ENCODE measurements at regions not wholly inside any gene's neighbourhood (a gene's known extent, or its start where the extent isn't known, plus 50 kb on each side); places are given as distances from the start of the nearest gene placed in this dataset.

DNA sequence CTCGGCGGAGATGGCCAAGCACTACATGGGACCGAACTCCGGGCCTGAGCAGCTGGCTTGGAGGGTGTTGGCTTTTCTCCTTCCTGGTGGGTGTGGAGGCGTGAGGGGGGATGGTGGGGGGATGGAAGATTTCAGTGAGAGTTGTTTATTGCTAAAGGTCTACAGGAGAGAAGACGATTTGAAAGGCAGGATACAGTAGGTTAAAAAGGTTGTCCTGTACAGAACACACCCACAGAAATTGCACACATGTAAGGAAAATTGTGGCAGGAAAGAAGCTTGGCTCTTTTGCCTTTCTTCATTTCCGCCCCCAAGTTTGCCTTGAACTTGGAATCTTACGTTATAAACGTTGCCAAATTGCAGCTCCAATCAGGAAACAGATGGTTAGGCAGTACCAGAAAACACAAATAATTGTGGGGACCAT is 74.1 kb upstream of the STOX2 start:
- Histone ChIP-seq H4K20me1 (ENCODE audit: insufficient read depth, low read length, poor library complexity, severe bottlenecking) (no peaks in the 10 kb centered on the region), H3K9ac (ENCODE audit: low read depth, low read length, poor library complexity, severe bottlenecking) (no peak overlapping the region), H3F3A (ENCODE audit: low read depth) (no peaks in the 10 kb centered on the region), H3K27me3 (ENCODE audit: insufficient read depth, low read length, poor library complexity, severe bottlenecking) (no peaks in the 10 kb centered on the region), H2AFZ (ENCODE audit: low read length) (no peak overlapping the region), H3K9me2 (replicated peaks; ENCODE audit: low read depth, low read length) (no peaks in the 10 kb centered on the region), H3K9me3 (ENCODE audit: insufficient read depth, low read depth, low read length) (no peaks in the 10 kb centered on the region), H3K4me1 (ENCODE audit: insufficient read depth, low read length, poor library complexity, severe bottlenecking) (no peaks in the 10 kb centered on the region), H3K4me3 (ENCODE audit: low read length, poor library complexity, severe bottlenecking) (no peak overlapping the region), H3K4me2 (ENCODE audit: low read depth, low read length, poor library complexity, severe bottlenecking) (no peak overlapping the region), H3K79me2 (ENCODE audit: insufficient read depth, low read length) (no peaks in the 10 kb centered on the region), H3K36me3 (ENCODE audit: insufficient read depth, low read length) (no peaks in the 10 kb centered on the region)
- TF ChIP-seq, protein P1, sequence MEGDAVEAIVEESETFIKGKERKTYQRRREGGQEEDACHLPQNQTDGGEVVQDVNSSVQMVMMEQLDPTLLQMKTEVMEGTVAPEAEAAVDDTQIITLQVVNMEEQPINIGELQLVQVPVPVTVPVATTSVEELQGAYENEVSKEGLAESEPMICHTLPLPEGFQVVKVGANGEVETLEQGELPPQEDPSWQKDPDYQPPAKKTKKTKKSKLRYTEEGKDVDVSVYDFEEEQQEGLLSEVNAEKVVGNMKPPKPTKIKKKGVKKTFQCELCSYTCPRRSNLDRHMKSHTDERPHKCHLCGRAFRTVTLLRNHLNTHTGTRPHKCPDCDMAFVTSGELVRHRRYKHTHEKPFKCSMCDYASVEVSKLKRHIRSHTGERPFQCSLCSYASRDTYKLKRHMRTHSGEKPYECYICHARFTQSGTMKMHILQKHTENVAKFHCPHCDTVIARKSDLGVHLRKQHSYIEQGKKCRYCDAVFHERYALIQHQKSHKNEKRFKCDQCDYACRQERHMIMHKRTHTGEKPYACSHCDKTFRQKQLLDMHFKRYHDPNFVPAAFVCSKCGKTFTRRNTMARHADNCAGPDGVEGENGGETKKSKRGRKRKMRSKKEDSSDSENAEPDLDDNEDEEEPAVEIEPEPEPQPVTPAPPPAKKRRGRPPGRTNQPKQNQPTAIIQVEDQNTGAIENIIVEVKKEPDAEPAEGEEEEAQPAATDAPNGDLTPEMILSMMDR (conservative IDR thresholded peaks at IDR 0.05; ENCODE audit: low read length) = no peak
- TF ChIP-seq EZH2phosphoT487 (IDR thresholded peaks at IDR 0.05; ENCODE audit: borderline replicate concordance) = no peak

DNA sequence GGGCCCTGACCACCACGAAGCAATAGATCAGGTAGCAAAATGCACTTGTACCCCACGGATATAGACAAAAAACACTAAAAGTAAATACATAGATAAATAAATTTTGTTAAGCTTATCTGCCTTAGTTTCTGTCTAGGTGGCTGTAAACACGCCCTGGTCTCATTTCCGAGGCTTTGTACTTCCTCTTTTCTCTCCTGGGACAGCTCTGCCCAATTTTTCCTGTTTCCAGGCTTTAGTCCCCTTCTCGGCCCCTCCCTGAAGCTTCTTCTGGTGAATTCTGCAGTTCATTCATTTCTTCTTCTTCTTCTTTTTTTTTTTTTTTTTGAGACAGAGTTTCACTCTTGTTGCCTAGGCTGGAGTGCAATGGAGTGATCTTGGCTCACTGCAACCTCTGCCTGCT is 73.4 kb upstream of the STOX2 start:
- Histone ChIP-seq H3K4me3 (ENCODE audit: low read length, poor library complexity, severe bottlenecking) (no peak overlapping the region), H3K4me2 (ENCODE audit: low read depth, low read length, poor library complexity, severe bottlenecking) (no peak overlapping the region), H4K20me1 (ENCODE audit: insufficient read depth, low read length, poor library complexity, severe bottlenecking) (no peaks in the 10 kb centered on the region), H3K27me3 (ENCODE audit: insufficient read depth, low read length, poor library complexity, severe bottlenecking) (no peaks in the 10 kb centered on the region), H3K9me2 (replicated peaks; ENCODE audit: low read depth, low read length) (no peaks in the 10 kb centered on the region), H3K4me1 (ENCODE audit: insufficient read depth, low read length, poor library complexity, severe bottlenecking) (no peaks in the 10 kb centered on the region), H3K9ac (ENCODE audit: low read depth, low read length, poor library complexity, severe bottlenecking) (no peak overlapping the region), H3K36me3 (ENCODE audit: insufficient read depth, low read length) (no peaks in the 10 kb centered on the region), H3K9me3 (ENCODE audit: insufficient read depth, low read depth, low read length) (no peaks in the 10 kb centered on the region), H3K79me2 (ENCODE audit: insufficient read depth, low read length) (no peaks in the 10 kb centered on the region), H2AFZ (ENCODE audit: low read length) (no peak overlapping the region), H3F3A (ENCODE audit: low read depth) (no peaks in the 10 kb centered on the region)
- TF ChIP-seq, protein P1 (conservative IDR thresholded peaks at IDR 0.05; ENCODE audit: low read length) = no peak

DNA sequence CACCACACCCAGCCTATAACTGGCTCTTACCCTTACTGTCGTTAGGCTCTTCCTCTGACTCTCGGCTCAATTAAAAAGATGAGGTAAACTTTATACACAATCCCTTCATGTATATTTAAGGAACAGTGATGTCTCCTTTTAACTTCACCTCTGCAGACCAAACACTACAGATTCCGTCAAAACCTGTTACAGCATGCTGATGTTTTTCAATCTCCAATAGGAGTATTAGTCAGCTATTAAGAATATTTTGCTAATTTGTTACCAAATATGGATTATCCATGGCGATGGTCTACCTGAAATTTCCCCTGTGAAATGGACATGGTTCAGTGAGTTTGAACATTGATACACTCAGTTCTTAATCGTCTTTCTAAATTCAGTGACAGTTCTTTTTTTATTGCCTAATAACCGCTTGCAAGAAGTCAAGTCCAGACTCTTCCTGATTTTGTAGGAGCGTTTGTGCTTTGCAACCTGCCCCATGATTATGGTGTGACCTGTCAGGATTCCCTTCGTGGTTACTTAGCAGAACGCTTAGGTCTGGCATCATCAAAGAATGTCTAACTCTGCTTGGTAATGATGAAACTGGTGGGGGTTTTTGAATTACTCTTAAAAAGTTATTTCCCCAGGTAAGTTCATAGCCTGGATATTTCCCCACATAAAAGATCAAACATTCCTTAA is 72.2 kb upstream of the STOX2 start:
- H4K20me1 ChIP-seq (ENCODE audit: insufficient read depth, low read length, poor library complexity, severe bottlenecking) = no peaks in the 10 kb centered on the region
- H3F3A ChIP-seq (ENCODE audit: low read depth) = no peaks in the 10 kb centered on the region
- H3K36me3 ChIP-seq (ENCODE audit: insufficient read depth, low read length) = no peaks in the 10 kb centered on the region
- no peaks in the 10 kb centered on the region for H3K9me3 ChIP-seq (ENCODE audit: insufficient read depth, low read depth, low read length)
- no peak overlapping the region for H2AFZ ChIP-seq (ENCODE audit: low read length)
- no peaks in the 10 kb centered on the region for H3K9me2 ChIP-seq (replicated peaks; ENCODE audit: low read depth, low read length)
- TF ChIP-seq, protein P1 (conservative IDR thresholded peaks at IDR 0.05; ENCODE audit: low read length) = no peak
- no peak for TF ChIP-seq EZH2phosphoT487 (IDR thresholded peaks at IDR 0.05; ENCODE audit: borderline replicate concordance)
- no peaks in the 10 kb centered on the region for H3K27me3 ChIP-seq (ENCODE audit: insufficient read depth, low read length, poor library complexity, severe bottlenecking)
- H3K9ac ChIP-seq (ENCODE audit: low read depth, low read length, poor library complexity, severe bottlenecking) = no peak overlapping the region
- H3K4me3 ChIP-seq (ENCODE audit: low read length, poor library complexity, severe bottlenecking) = no peak overlapping the region
- no peak overlapping the region for H3K4me2 ChIP-seq (ENCODE audit: low read depth, low read length, poor library complexity, severe bottlenecking)
- H3K4me1 ChIP-seq (ENCODE audit: insufficient read depth, low read length, poor library complexity, severe bottlenecking) = no peaks in the 10 kb centered on the region
- no peaks in the 10 kb centered on the region for H3K79me2 ChIP-seq (ENCODE audit: insufficient read depth, low read length)

Measured in Loucy (cell line).